ENCODE measurements at regions not wholly inside any gene's neighbourhood (a gene's known extent, or its start where the extent isn't known, plus 50 kb on each side); places are given as distances from the start of the nearest gene placed in this dataset.

GRCh38 chr11:28677721-28678120 is 569.5 kb downstream of the METTL15 start:
- Histone ChIP-seq H3K4me1 (no peaks in the 10 kb centered on the region), H3K36me3 (no peaks in the 10 kb centered on the region), H3K27ac (no peak overlapping the region), H3K9me3 (no peaks in the 10 kb centered on the region), H3K27me3 (no peaks in the 10 kb centered on the region), H3K4me3 (no peak overlapping the region)
- in situ Hi-C loops (cut with MboI; ENCODE audit: low sequenced_read_pairs in 4 of 4): no loop called here
- ATAC-seq (no peak), DNase-seq (no peak)
- intact Hi-C loops (cut with DNase I; ENCODE audit: low total_unique reads): no loop called here
- TF ChIP-seq POLR2A (IDR thresholded peaks at IDR 0.05): no peak
- TF ChIP-seq, protein P1, sequence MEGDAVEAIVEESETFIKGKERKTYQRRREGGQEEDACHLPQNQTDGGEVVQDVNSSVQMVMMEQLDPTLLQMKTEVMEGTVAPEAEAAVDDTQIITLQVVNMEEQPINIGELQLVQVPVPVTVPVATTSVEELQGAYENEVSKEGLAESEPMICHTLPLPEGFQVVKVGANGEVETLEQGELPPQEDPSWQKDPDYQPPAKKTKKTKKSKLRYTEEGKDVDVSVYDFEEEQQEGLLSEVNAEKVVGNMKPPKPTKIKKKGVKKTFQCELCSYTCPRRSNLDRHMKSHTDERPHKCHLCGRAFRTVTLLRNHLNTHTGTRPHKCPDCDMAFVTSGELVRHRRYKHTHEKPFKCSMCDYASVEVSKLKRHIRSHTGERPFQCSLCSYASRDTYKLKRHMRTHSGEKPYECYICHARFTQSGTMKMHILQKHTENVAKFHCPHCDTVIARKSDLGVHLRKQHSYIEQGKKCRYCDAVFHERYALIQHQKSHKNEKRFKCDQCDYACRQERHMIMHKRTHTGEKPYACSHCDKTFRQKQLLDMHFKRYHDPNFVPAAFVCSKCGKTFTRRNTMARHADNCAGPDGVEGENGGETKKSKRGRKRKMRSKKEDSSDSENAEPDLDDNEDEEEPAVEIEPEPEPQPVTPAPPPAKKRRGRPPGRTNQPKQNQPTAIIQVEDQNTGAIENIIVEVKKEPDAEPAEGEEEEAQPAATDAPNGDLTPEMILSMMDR (IDR thresholded peaks at IDR 0.05 in 4 of 5, conservative IDR thresholded peaks at IDR 0.05 in 1 of 5): no peak

GRCh38 chr11:28675183-28675582 is 567.0 kb downstream of the METTL15 start:
- DNase-seq (no peak), ATAC-seq (no peak)
- H3K27ac ChIP-seq: no peak overlapping the region
- H3K36me3 ChIP-seq: no peaks in the 10 kb centered on the region
- H3K27me3 ChIP-seq: no peaks in the 10 kb centered on the region
- in situ Hi-C loops (cut with MboI; ENCODE audit: low sequenced_read_pairs in 4 of 4) (no loop called here), intact Hi-C loops (cut with DNase I; ENCODE audit: low total_unique reads) (no loop called here)
- H3K4me1 ChIP-seq: no peaks in the 10 kb centered on the region
- no peak overlapping the region for H3K4me3 ChIP-seq
- no peaks in the 10 kb centered on the region for H3K9me3 ChIP-seq
- TF ChIP-seq POLR2A (IDR thresholded peaks at IDR 0.05): no peak
- TF ChIP-seq, protein P1 (IDR thresholded peaks at IDR 0.05 in 4 of 5, conservative IDR thresholded peaks at IDR 0.05 in 1 of 5): no peak

DNA sequence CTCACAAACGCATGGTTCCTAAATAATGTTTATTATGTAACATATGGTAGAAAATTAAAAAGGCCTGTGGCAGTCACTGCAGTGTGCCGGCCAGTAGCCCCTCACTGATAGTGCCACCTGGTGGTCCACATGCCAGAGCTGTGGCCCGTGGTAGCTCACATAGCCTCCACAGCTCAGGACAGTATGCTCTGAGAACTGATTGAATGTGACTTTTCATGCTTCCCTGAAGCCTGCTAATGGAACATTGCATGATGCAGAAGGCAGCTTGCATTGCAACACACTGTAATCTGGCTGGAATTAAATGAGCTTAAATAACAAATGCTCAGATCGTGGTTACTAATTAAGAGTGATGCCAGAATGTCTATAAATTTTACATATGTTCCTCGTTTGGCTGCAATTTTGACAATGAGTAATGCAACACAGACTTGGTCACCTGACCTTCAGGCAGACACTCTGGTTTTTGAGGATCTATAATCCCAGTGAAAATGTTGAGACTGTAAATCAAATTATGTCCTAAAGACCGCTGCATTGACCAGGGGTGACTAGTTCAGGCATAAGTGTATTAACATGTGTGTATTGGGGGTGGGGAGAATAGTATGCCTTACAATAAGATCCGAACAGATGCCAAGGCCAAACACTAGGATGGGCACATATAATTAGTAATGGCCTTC is 566.4 kb downstream of the METTL15 start:
- Histone ChIP-seq H3K27ac (no peak overlapping the region), H3K36me3 (no peaks in the 10 kb centered on the region), H3K9me3 (no peaks in the 10 kb centered on the region), H3K4me3 (no peak overlapping the region), H3K27me3 (no peaks in the 10 kb centered on the region), H3K4me1 (no peaks in the 10 kb centered on the region)
- DNase-seq: no peak
- intact Hi-C loops (cut with DNase I; ENCODE audit: low total_unique reads): no loop called here
- ATAC-seq: no peak
- in situ Hi-C loops (cut with MboI; ENCODE audit: low sequenced_read_pairs in 4 of 4): no loop called here
- no peak for TF ChIP-seq POLR2A (IDR thresholded peaks at IDR 0.05)
- TF ChIP-seq, protein P1 (IDR thresholded peaks at IDR 0.05 in 4 of 5, conservative IDR thresholded peaks at IDR 0.05 in 1 of 5): no peak

- in situ Hi-C loops (cut with MboI; ENCODE audit: low sequenced_read_pairs in 4 of 4): no loop called here
Measured at GRCh38 chr11:28673691-28674432, 565.7 kb downstream of the METTL15 start.

More at GRCh38 chr11:28673691-28674432, 565.7 kb downstream of the METTL15 start:
- H3K9me3 ChIP-seq: no peaks in the 10 kb centered on the region
- no peaks in the 10 kb centered on the region for H3K36me3 ChIP-seq
- H3K27me3 ChIP-seq: no peaks in the 10 kb centered on the region
- no peak for TF ChIP-seq POLR2A (IDR thresholded peaks at IDR 0.05)
- TF ChIP-seq, protein P1 (IDR thresholded peaks at IDR 0.05 in 4 of 5, conservative IDR thresholded peaks at IDR 0.05 in 1 of 5): no peak
- no peak overlapping the region for H3K4me3 ChIP-seq
- DNase-seq: no peak
- intact Hi-C loops (cut with DNase I; ENCODE audit: low total_unique reads): no loop called here
- H3K4me1 ChIP-seq: no peaks in the 10 kb centered on the region
- ATAC-seq: no peak
- H3K27ac ChIP-seq: no peak overlapping the region
